WERI-Rb-1 (cell line): ENCODE measurements at regions not wholly inside any gene's neighbourhood (a gene's known extent, or its start where the extent isn't known, plus 50 kb on each side); places are given as distances from the start of the nearest gene placed in this dataset.

Experiments
- DNase-seq: peaks from one replicate; pipeline ENCODE4 v3.0.0-alpha.2; 2020
- H3K27ac ChIP-seq: fragments of 250-450 bp; sonication (Bioruptor Pico); 2 replicates; pipeline ENCODE4 v1.5.1; 2020; ENCODE audit warnings: mild to moderate bottlenecking, moderate library complexity
- H3K27me3 ChIP-seq: fragments of 250-450 bp; sonication (Bioruptor Pico); 2 replicates; pipeline ENCODE4 v1.5.1; 2021; ENCODE audit warnings: mild to moderate bottlenecking, low read depth, moderate library complexity; ENCODE audit not compliant: insufficient read depth, severe bottlenecking
- H3K36me3 ChIP-seq: fragments of 250-450 bp; sonication (Bioruptor Pico); 2 replicates; pipeline ENCODE4 v1.5.1; 2020; ENCODE audit warnings: mild to moderate bottlenecking, moderate library complexity
- H3K4me3 ChIP-seq: 2 replicates; pipeline ENCODE4 v1.5.1; 2011; ENCODE audit warnings: low read depth, mild to moderate bottlenecking, control low read depth, low read length
- H3K9me3 ChIP-seq: fragments of 250-450 bp; sonication (Bioruptor Pico); 2 replicates; pipeline ENCODE4 v1.5.1; 2021; ENCODE audit warnings: mild to moderate bottlenecking, moderate library complexity; ENCODE audit not compliant: severe bottlenecking
- TF ChIP-seq, protein P1 (sequence below): IDR thresholded peaks from 2 replicates; pipeline ENCODE4 v1.5.1; 2011; ENCODE audit warnings: low read depth, mild to moderate bottlenecking, control low read depth, inconsistent platforms, low read length

DNA sequence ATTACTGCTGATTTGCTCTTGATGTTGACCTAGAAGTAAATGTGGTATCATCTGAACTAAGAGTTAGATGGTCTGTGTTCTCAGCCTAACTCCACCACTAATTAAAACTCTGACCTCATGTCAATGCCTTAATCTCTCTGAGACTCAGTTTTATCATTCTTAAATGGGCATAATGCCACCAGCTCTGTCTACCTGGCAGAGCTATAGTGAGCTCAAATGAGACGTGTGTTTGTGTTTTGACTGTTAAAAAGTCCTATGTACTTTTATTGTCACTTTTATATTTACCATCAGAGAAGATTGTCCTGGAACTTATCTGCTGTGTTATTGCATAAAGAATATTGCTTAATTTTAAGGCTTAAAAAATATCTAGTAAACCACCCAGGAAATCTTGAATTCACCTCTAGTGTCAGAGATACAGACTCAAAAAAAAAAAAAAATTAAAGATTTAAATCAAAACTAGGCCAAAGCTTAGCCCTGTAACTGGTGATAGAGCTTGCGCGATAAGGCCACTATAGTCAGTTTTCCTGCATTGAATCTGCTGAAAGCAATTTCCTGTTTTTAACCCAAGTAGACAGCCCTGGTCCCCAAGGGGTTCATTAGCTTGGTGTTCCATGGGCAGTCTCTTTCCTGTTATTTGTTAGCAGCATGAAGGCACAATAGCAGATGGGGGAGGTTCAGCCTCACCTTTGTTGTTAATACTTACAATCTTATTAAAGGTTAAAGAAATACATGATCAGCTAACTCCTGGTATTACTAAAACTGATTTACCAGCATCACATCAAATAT, 261.8 kb downstream of the ATP23 start:
- DNase-seq, result no peak
- Histone ChIP-seq H3K27ac (no peak overlapping the region), H3K9me3 (peaks cover 2% of the 10 kb centered on the region), H3K27me3 (no peaks in the 10 kb centered on the region), H3K36me3 (no peaks in the 10 kb centered on the region), H3K4me3 (no peak overlapping the region)
- TF ChIP-seq, protein P1, sequence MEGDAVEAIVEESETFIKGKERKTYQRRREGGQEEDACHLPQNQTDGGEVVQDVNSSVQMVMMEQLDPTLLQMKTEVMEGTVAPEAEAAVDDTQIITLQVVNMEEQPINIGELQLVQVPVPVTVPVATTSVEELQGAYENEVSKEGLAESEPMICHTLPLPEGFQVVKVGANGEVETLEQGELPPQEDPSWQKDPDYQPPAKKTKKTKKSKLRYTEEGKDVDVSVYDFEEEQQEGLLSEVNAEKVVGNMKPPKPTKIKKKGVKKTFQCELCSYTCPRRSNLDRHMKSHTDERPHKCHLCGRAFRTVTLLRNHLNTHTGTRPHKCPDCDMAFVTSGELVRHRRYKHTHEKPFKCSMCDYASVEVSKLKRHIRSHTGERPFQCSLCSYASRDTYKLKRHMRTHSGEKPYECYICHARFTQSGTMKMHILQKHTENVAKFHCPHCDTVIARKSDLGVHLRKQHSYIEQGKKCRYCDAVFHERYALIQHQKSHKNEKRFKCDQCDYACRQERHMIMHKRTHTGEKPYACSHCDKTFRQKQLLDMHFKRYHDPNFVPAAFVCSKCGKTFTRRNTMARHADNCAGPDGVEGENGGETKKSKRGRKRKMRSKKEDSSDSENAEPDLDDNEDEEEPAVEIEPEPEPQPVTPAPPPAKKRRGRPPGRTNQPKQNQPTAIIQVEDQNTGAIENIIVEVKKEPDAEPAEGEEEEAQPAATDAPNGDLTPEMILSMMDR, result no peak

DNA sequence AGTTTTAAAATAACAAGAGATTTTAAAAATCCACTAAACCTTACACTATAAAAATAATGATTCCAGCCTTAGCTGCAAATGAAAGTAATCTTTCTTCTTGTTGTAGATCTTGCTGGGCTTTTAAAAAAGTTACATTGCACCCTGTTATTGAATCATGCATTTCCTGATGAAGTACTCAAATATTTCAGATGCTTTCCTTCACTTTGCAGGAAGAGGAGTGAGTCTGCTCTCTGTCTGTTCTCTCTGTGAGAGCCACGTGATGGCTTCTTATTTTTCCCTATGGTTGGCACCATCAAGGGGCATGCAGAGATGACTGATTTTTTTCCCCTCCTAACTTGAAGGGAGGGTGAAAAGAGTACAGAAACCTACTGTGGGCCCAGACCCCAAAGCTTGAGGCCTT, 262.7 kb downstream of the ATP23 start:
- Histone ChIP-seq H3K27ac (no peak overlapping the region), H3K4me3 (no peak overlapping the region), H3K36me3 (no peaks in the 10 kb centered on the region), H3K9me3 (peaks cover 2% of the 10 kb centered on the region), H3K27me3 (no peaks in the 10 kb centered on the region)
- TF ChIP-seq, protein P1, result no peak
- DNase-seq, result no peak

DNA sequence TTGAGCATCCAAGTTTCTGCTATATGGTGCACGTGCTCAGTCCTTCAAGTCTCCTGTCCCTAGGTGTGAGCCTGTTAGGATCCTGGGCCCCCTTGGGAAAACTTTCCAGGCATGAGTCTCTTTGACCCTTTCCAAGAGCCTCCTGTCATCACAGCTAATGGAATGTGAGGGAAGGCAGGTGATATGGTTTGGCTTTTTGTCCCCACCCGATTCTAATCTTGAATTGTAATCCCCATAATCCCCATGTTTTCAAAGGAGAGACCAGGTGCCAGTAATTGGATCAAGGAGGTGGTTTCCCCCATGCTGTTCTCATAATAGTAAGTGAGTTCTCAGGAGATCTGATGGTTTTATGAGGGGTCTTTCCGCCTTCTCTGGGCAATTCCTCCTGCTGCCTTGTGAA, 265.5 kb downstream of the ATP23 start:
- H3K9me3 ChIP-seq, result peaks cover 2% of the 10 kb centered on the region
- no peaks in the 10 kb centered on the region for H3K36me3 ChIP-seq
- H3K27me3 ChIP-seq, result no peaks in the 10 kb centered on the region
- H3K27ac ChIP-seq, result no peak overlapping the region
- peak; percentile 49 for DNase-seq
- TF ChIP-seq, protein P1, result no peak
- no peak overlapping the region for H3K4me3 ChIP-seq

DNA sequence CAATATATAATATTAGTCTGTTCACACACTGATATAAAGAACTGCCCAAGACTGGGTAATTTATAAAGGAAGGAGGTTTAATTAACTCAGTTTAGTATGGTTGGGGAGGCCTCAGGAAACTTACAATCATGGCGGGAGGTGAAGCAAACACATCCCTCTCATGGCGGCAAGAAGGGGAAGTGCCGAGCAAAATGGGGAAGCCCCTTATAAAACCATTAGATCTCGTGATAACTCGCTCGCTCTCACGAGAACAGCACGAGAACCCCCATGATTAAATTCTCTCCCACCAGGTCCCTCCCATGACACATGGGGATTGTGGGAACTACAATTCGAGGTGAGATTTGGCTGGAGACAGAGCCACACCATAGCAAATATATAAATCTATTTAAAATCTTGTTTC, 269.8 kb downstream of the ATP23 start:
- no peaks in the 10 kb centered on the region for H3K9me3 ChIP-seq
- no peak for DNase-seq
- TF ChIP-seq, protein P1, result no peak
- no peak overlapping the region for H3K27ac ChIP-seq
- H3K36me3 ChIP-seq, result no peaks in the 10 kb centered on the region
- H3K27me3 ChIP-seq, result no peaks in the 10 kb centered on the region
- H3K4me3 ChIP-seq, result no peak overlapping the region

DNA sequence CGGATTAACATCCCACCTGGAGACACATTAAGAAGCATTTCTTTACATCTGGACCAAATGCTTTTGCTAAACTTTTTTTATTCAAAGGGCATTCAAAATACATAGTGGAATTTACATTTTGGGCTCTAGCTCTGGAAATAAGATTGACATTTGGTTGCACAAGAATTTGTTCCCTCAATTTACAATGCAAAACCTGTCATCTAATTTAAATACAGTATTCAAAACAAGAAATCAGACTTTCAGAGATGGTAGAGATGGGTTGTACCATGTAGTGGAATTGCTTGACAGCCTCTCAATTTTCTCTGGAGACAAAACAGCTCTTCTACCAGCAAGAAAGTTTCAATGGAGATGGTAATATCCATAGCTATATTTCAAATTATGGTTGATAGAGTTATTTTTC, 275.8 kb downstream of the ATP23 start:
- Histone ChIP-seq H3K36me3 (no peaks in the 10 kb centered on the region), H3K4me3 (no peak overlapping the region), H3K27me3 (no peaks in the 10 kb centered on the region), H3K9me3 (no peaks in the 10 kb centered on the region), H3K27ac (no peak overlapping the region)
- no peak for DNase-seq
- TF ChIP-seq, protein P1, result no peak

DNA sequence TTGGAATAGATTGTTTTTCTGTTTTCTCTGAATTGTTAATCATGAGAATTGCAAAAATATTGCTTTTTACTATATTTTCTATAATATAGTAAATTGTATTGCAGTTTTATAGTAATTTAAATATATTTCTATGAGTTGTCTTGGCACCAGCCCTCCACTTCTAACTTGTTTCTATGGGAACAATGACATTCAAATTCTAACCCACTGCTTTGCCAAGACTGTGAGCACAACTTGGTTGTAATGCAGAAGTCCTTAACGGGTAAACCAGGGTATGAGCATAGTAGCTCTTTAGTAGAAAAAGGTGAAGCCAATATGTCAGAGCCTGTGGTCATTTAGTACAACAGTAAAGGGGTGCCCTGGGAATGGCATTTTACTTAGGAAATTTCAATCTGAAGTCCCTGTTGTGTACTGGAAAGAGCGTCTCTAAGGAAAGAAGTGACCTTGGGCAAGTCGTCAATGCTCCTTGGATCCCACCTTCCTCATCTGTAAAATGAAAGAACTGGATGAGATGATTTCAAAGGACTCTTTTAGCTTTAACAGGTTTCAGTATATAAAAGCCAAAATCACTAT, 283.3 kb downstream of the ATP23 start:
- TF ChIP-seq, protein P1, result no peak
- no peak for DNase-seq
- no peaks in the 10 kb centered on the region for H3K36me3 ChIP-seq
- H3K27ac ChIP-seq, result no peak overlapping the region
- H3K27me3 ChIP-seq, result no peaks in the 10 kb centered on the region
- no peaks in the 10 kb centered on the region for H3K9me3 ChIP-seq
- H3K4me3 ChIP-seq, result no peak overlapping the region
